Esophagus muscularis mucosa (tissue), 4 donors: ENCODE measurements at regions not wholly inside any gene's neighbourhood (a gene's known extent, or its start where the extent isn't known, plus 50 kb on each side); places are given as distances from the start of the nearest gene placed in this dataset.
"Not testable (repeated sequence)": the region's sequence is repeated elsewhere in the genome, so short reads cannot be mapped to it uniquely, and the experiment has no call there.

Experiments
- DNase-seq: peaks from one replicate; pipeline ENCODE4 v3.0.0-alpha.2; 2017; ENCODE audit errors: extremely low spot score
- H3K27ac ChIP-seq, 4 donors: fragments of 200-600 bp; sonication (generic); replicated peaks in 1 of 4; 1 replicate in 3 of 4; 2 replicates in 1 of 4; pipeline ENCODE4 v1.5.1; 2016 to 2019; ENCODE audit warnings: mild to moderate bottlenecking in 1 of 4
- H3K27me3 ChIP-seq, 4 donors: fragments of 200-600 bp; sonication (generic); one replicate each; pipeline versions ENCODE4 v1.5.1 to v1.6.0; 2016 to 2019
- H3K36me3 ChIP-seq, 4 donors: fragments of 200-600 bp; sonication (generic); one replicate each; pipeline ENCODE4 v1.5.1; 2016 to 2019
- H3K4me1 ChIP-seq, 4 donors: fragments of 200-600 bp; sonication (generic); one replicate each; pipeline ENCODE4 v1.5.1; 2016 to 2019
- H3K4me3 ChIP-seq, 4 donors: fragments of 200-600 bp; sonication (generic); 1 replicate in 2 of 4; 2 replicates in 2 of 4; pipeline ENCODE4 v1.5.1; 2016 to 2019; ENCODE audit warnings: mild to moderate bottlenecking in 4 of 4, moderate library complexity in 1 of 4
- H3K9me3 ChIP-seq, 4 donors: fragments of 200-600 bp; sonication (generic); 1 replicate in 3 of 4; 2 replicates in 1 of 4; pipeline ENCODE4 v1.5.1; 2016 to 2019
- EP300 ChIP-seq: sonication (generic); formaldehyde crosslinking; IDR thresholded peaks from one replicate; pipeline ENCODE4 v1.6.1; 2017; ENCODE audit warnings: antibody characterized with exemption
- POLR2A ChIP-seq: fragments of 450-650 bp; IDR thresholded peaks from one replicate; pipeline ENCODE4 v1.6.1; 2017; ENCODE audit warnings: antibody characterized with exemption, moderate library complexity, mild to moderate bottlenecking, low read depth
- POLR2AphosphoS5 ChIP-seq, 2 donors: sonication (generic); formaldehyde crosslinking; IDR thresholded peaks; one replicate each; pipeline ENCODE4 v1.6.1; 2017; ENCODE audit warnings: antibody characterized with exemption in 2 of 2
- WGBS: methylation state at CpG from one replicate; pipeline ENCODE4 v1.1.5; 2018; 5-methylcytosine and 5-hydroxymethylcytosine counted together
- intact Hi-C: fragments of 100-400 bp; cut with DNase I; formaldehyde crosslinking; loops from one replicate; pipeline ENCODE4 v1.15.1; 2023
- TF ChIP-seq, protein P1 (sequence below), 3 experiments: fragments of 200-600 bp in 2 of 3; fragments of 450-650 bp in 1 of 3; sonication (generic) in 2 of 3; IDR thresholded peaks; one replicate each; pipeline ENCODE4 v1.5.1; 2017 to 2019; ENCODE audit warnings: antibody characterized with exemption in 3 of 3, mild to moderate bottlenecking in 2 of 3, moderate library complexity in 1 of 3

- no peak overlapping the region for H3K27ac ChIP-seq
- no peak for TF ChIP-seq POLR2A
- TF ChIP-seq, protein P1, sequence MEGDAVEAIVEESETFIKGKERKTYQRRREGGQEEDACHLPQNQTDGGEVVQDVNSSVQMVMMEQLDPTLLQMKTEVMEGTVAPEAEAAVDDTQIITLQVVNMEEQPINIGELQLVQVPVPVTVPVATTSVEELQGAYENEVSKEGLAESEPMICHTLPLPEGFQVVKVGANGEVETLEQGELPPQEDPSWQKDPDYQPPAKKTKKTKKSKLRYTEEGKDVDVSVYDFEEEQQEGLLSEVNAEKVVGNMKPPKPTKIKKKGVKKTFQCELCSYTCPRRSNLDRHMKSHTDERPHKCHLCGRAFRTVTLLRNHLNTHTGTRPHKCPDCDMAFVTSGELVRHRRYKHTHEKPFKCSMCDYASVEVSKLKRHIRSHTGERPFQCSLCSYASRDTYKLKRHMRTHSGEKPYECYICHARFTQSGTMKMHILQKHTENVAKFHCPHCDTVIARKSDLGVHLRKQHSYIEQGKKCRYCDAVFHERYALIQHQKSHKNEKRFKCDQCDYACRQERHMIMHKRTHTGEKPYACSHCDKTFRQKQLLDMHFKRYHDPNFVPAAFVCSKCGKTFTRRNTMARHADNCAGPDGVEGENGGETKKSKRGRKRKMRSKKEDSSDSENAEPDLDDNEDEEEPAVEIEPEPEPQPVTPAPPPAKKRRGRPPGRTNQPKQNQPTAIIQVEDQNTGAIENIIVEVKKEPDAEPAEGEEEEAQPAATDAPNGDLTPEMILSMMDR (IDR thresholded peaks at IDR 0.05) = no peak
- TF ChIP-seq EP300 = no peak
- no peak for TF ChIP-seq POLR2AphosphoS5 (IDR thresholded peaks at IDR 0.05)
- H3K36me3 ChIP-seq = no peaks in the 10 kb centered on the region
- H3K4me3 ChIP-seq = no peak overlapping the region
- H3K9me3 ChIP-seq = no peaks in the 10 kb centered on the region
- intact Hi-C loops = no loop called here
- no peaks in the 10 kb centered on the region for H3K27me3 ChIP-seq
- no peak for DNase-seq
- 82% methylated on average over 1 of the region's 1 CpG for WGBS
- no peaks in the 10 kb centered on the region for H3K4me1 ChIP-seq
Measured at GRCh38 chr4:125200556-125200955, 114.2 kb upstream of the FAT4 start.

- Histone ChIP-seq H3K36me3 (no peaks in the 10 kb centered on the region), H3K27ac (no peak overlapping the region), H3K27me3 (no peaks in the 10 kb centered on the region), H3K4me3 (no peak overlapping the region), H3K9me3 (no peaks in the 10 kb centered on the region), H3K4me1 (no peaks in the 10 kb centered on the region)
- DNase-seq = no peak
- intact Hi-C loops = no loop called here
- WGBS = 87% methylated on average over 2 of the region's 2 CpGs
- no peak for TF ChIP-seq POLR2A
- TF ChIP-seq, protein P1 (IDR thresholded peaks at IDR 0.05) = no peak
Measured at GRCh38 chr4:125198916-125199315, 115.8 kb upstream of the FAT4 start.

GRCh38 chr4:125191874-125192459 lies 122.8 kb upstream of the FAT4 start:
- H3K9me3 ChIP-seq, H3K4me3 ChIP-seq, intact Hi-C loops, H3K4me1 ChIP-seq, H3K27ac ChIP-seq, DNase-seq, H3K27me3 ChIP-seq, H3K36me3 ChIP-seq: not testable (repeated sequence)
- WGBS = 92% methylated on average over 12 of the region's 30 CpGs

- DNase-seq = no peak
- TF ChIP-seq EP300 (no peak), POLR2AphosphoS5 (IDR thresholded peaks at IDR 0.05) (no peak), POLR2A (no peak)
- TF ChIP-seq, protein P1 (IDR thresholded peaks at IDR 0.05) = no peak
- H3K9me3 ChIP-seq = no peaks in the 10 kb centered on the region
- no peak overlapping the region for H3K4me3 ChIP-seq
- WGBS = 90% methylated on average over 3 of the region's 3 CpGs
- H3K4me1 ChIP-seq = peaks cover 0 to 4% (median 0%) of the 10 kb centered on the region in 4 donors
- no peaks in the 10 kb centered on the region for H3K27me3 ChIP-seq
- H3K36me3 ChIP-seq = no peaks in the 10 kb centered on the region
- intact Hi-C loops = no loop called here
- no peak overlapping the region for H3K27ac ChIP-seq
Measured at GRCh38 chr4:125191232-125191631, 123.5 kb upstream of the FAT4 start.

- Histone ChIP-seq H3K4me1 (peaks cover 0 to 4% (median 0%) of the 10 kb centered on the region in 4 donors), H3K27ac (no peak overlapping the region), H3K27me3 (no peaks in the 10 kb centered on the region), H3K4me3 (no peak overlapping the region), H3K9me3 (no peaks in the 10 kb centered on the region), H3K36me3 (no peaks in the 10 kb centered on the region)
- WGBS = 87% methylated on average over 4 of the region's 4 CpGs
- intact Hi-C loops = no loop called here
- no peak for TF ChIP-seq POLR2AphosphoS5 (IDR thresholded peaks at IDR 0.05)
- no peak for TF ChIP-seq EP300
- TF ChIP-seq POLR2A = no peak
- TF ChIP-seq, protein P1 (IDR thresholded peaks at IDR 0.05) = no peak
- no peak for DNase-seq
Measured at GRCh38 chr4:125187226-125188176, 127.3 kb upstream of the FAT4 start.
